GM12878 (cell line): ENCODE measurements at regions not wholly inside any gene's neighbourhood (a gene's known extent, or its start where the extent isn't known, plus 50 kb on each side); places are given as distances from the start of the nearest gene placed in this dataset.

Source experiments
- ATAC-seq: fragments of 200-7000 bp; cut with Tn5 transposase; 3 replicates; pipeline ENCODE4 v1.9.1; 2020; ENCODE audit warnings: mild to moderate bottlenecking, moderate library complexity
- BruUV-seq: library from RNA; stranded (reverse); fragments of 400-500 nt; replicated peaks from 2 replicates; lab custom pipeline; 2021; lab: Mats Ljungman, UMichigan
- CTCF ChIA-PET: fragments of 300-600 bp; sonication (Branson Sonifier 250); formaldehyde crosslinking; extraction: SDS; loops from one replicate; lab custom pipeline; 2021; ENCODE audit warnings: inconsistent platforms; lab: Yijun Ruan, JAX
- POLR2A ChIA-PET: fragments of 350-600 bp; formaldehyde crosslinking; extraction: SDS; loops from one replicate; lab custom pipeline; 2021; ENCODE audit warnings: inconsistent platforms; lab: Charles Lee
- RAD21 ChIA-PET: fragments of 300-600 bp; sonication (Branson Sonifier 250); formaldehyde crosslinking; loops from one replicate; lab custom pipeline; 2023; ENCODE audit warnings: antibody characterized with exemption; ENCODE audit not compliant: unreplicated experiment; lab: Charles Lee
- SMC1A ChIA-PET: fragments of 300-600 bp; sonication (Branson Sonifier 250); formaldehyde crosslinking; loops from one replicate; lab custom pipeline; 2023; ENCODE audit not compliant: unreplicated experiment, uncharacterized antibody; lab: Charles Lee
- DNase-seq: peaks from one replicate; pipeline ENCODE4 v3.0.0-alpha.2; 2011; ENCODE audit warnings: low read depth, low spot score
- FAIRE-seq: peaks from 3 replicates; lab custom pipeline; 2011; peaks lifted over from hg19 to GRCh38; lab: Jason Lieb, UNC
- H2AFZ ChIP-seq: 2 replicates; pipeline ENCODE4 v1.6.0; 2011; ENCODE audit warnings: low read depth, low read length, control low read depth; ENCODE audit not compliant: control insufficient read depth
- H3K27ac ChIP-seq: 2 replicates; pipeline ENCODE4 v1.5.1; 2011; ENCODE audit warnings: control low read depth; ENCODE audit not compliant: control insufficient read depth, insufficient read depth
- H3K27me3 ChIP-seq, 2 experiments: replicated peaks in 1 of 2; 2 replicates each; pipeline versions ENCODE4 v1.6.0 to v1.6.1; 2011; ENCODE audit warnings: low read length in 1 of 2; ENCODE audit not compliant: control insufficient read depth in 2 of 2, insufficient read depth in 2 of 2
- H3K36me3 ChIP-seq, 2 experiments: 2 replicates each; pipeline ENCODE4 v1.5.1; 2011; ENCODE audit warnings: low read length in 1 of 2; ENCODE audit not compliant: control insufficient read depth in 2 of 2, insufficient read depth in 2 of 2
- H3K4me1 ChIP-seq: 2 replicates; pipeline ENCODE4 v1.6.1; 2011; ENCODE audit warnings: mild to moderate bottlenecking, low read length, moderate library complexity, mixed read lengths; ENCODE audit not compliant: control insufficient read depth, insufficient read depth
- H3K4me2 ChIP-seq: 2 replicates; pipeline ENCODE4 v1.6.0; 2011; ENCODE audit warnings: control low read depth; ENCODE audit not compliant: control insufficient read depth, insufficient read depth
- H3K4me3 ChIP-seq: fragments of 200-600 bp; sonication (generic); 2 replicates; pipeline ENCODE4 v1.5.1; 2016
- H3K79me2 ChIP-seq: 2 replicates; pipeline ENCODE4 v1.6.0; 2011; ENCODE audit warnings: low read length; ENCODE audit not compliant: control insufficient read depth, insufficient read depth
- H3K9ac ChIP-seq: 2 replicates; pipeline ENCODE4 v1.8.0; 2011; ENCODE audit warnings: low read length, control low read depth, mixed read lengths; ENCODE audit not compliant: control insufficient read depth, insufficient read depth
- H3K9me3 ChIP-seq: replicated peaks from 3 replicates; pipeline ENCODE4 v1.5.1; 2011; ENCODE audit warnings: mild to moderate bottlenecking, low read length; ENCODE audit not compliant: control insufficient read depth, insufficient read depth
- H4K20me1 ChIP-seq: 2 replicates; pipeline ENCODE4 v1.6.0; 2011; ENCODE audit not compliant: control insufficient read depth, insufficient read depth
- NBN ChIP-seq: fragments of 450-650 bp; IDR thresholded peaks from 2 replicates; pipeline ENCODE4 v1.6.1; 2016
- RBBP5 ChIP-seq: fragments of 200-600 bp; sonication (generic); conservative IDR thresholded peaks from 2 replicates; pipeline ENCODE4 v1.6.1; 2016
- RFX5 ChIP-seq: IDR thresholded peaks from 2 replicates; pipeline ENCODE4 v1.6.1; 2011; ENCODE audit warnings: low read depth, low read length, improper control_type of control experiment
- TCF7 ChIP-seq: IDR thresholded peaks from 2 replicates; pipeline ENCODE4 v1.6.1; 2014; ENCODE audit warnings: antibody characterized with exemption, borderline replicate concordance
- WGBS: methylation state at CpG from one replicate; pipeline ENCODE4 v1.1.6; 2016; ENCODE audit warnings: low lambda C conversion rate; ENCODE audit not compliant: insufficient replicate concordance, insufficient coverage; ENCODE audit errors: missing lambda C conversion rate; 5-methylcytosine and 5-hydroxymethylcytosine counted together
- in situ Hi-C: fragments of 300-500 bp; cut with MboI; formaldehyde crosslinking; loops from 9 replicates; pipeline ENCODE4 v1.14.3; 2018; ENCODE audit warnings: mixed read lengths
- intact Hi-C: fragments of 100-400 bp; cut with micrococcal nuclease; formaldehyde crosslinking; loops from one replicate; pipeline ENCODE4 v1.14.2; 2022; ENCODE audit not compliant: unreplicated experiment
- TF ChIP-seq, protein P1 (sequence below): IDR thresholded peaks from 2 replicates; pipeline ENCODE4 v1.6.1; 2012; ENCODE audit warnings: low read depth, low read length, improper control_type of control experiment
- TF ChIP-seq, protein P2 (sequence below): fragments of 450-650 bp; IDR thresholded peaks from 2 replicates; pipeline ENCODE4 v1.6.1; 2017; ENCODE audit warnings: mild to moderate bottlenecking, moderate library complexity

GRCh38 chr10:4046712-4047354, 261.8 kb upstream of the KLF6 start:
- SMC1A ChIA-PET = interaction anchor here (0.7 to 2.0 kb wide), 6 partner anchors 11 to 236 kb away, joined by 3 to 11 read pairs (median 4); no protein-coding TSS in a partner anchor

More at GRCh38 chr10:4046712-4047354, 261.8 kb upstream of the KLF6 start:
- intact Hi-C loops = no loop called here
- Histone ChIP-seq H3K9ac (no peak overlapping the region), H3K9me3 (peaks cover under 1% of the 10 kb centered on the region; the same call in 1 of the 3 replicates), H3K27me3 (no peaks in the 10 kb centered on the region), H3K4me1 (peaks cover 3% of the 10 kb centered on the region; the same call in 1 of the 2 replicates), H4K20me1 (no peaks in the 10 kb centered on the region), H3K36me3 (no peaks in the 10 kb centered on the region), H3K79me2 (no peaks in the 10 kb centered on the region), H2AFZ (no peak overlapping the region), H3K4me2 (no peak overlapping the region), H3K4me3 (no peak overlapping the region), H3K27ac (no peak overlapping the region)
- in situ Hi-C loops = no loop called here
- BruUV-seq = no TSS peak
- RAD21 ChIA-PET = interaction anchor here (2.0 kb wide), 1 partner anchor 15 kb away, joined by 6 read pairs; no protein-coding TSS in a partner anchor
- POLR2A ChIA-PET = interaction anchor here (1.6 kb wide), 1 partner anchor 10 kb away, joined by 4 read pairs; no protein-coding TSS in a partner anchor
- ATAC-seq = no peak
- TF ChIP-seq NBN (no peak), RFX5 (no peak), TCF7 (no peak), RBBP5 (no peak)
- TF ChIP-seq, protein P1, sequence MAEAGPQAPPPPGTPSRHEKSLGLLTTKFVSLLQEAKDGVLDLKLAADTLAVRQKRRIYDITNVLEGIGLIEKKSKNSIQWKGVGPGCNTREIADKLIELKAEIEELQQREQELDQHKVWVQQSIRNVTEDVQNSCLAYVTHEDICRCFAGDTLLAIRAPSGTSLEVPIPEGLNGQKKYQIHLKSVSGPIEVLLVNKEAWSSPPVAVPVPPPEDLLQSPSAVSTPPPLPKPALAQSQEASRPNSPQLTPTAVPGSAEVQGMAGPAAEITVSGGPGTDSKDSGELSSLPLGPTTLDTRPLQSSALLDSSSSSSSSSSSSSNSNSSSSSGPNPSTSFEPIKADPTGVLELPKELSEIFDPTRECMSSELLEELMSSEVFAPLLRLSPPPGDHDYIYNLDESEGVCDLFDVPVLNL = no peak
- TF ChIP-seq, protein P2, sequence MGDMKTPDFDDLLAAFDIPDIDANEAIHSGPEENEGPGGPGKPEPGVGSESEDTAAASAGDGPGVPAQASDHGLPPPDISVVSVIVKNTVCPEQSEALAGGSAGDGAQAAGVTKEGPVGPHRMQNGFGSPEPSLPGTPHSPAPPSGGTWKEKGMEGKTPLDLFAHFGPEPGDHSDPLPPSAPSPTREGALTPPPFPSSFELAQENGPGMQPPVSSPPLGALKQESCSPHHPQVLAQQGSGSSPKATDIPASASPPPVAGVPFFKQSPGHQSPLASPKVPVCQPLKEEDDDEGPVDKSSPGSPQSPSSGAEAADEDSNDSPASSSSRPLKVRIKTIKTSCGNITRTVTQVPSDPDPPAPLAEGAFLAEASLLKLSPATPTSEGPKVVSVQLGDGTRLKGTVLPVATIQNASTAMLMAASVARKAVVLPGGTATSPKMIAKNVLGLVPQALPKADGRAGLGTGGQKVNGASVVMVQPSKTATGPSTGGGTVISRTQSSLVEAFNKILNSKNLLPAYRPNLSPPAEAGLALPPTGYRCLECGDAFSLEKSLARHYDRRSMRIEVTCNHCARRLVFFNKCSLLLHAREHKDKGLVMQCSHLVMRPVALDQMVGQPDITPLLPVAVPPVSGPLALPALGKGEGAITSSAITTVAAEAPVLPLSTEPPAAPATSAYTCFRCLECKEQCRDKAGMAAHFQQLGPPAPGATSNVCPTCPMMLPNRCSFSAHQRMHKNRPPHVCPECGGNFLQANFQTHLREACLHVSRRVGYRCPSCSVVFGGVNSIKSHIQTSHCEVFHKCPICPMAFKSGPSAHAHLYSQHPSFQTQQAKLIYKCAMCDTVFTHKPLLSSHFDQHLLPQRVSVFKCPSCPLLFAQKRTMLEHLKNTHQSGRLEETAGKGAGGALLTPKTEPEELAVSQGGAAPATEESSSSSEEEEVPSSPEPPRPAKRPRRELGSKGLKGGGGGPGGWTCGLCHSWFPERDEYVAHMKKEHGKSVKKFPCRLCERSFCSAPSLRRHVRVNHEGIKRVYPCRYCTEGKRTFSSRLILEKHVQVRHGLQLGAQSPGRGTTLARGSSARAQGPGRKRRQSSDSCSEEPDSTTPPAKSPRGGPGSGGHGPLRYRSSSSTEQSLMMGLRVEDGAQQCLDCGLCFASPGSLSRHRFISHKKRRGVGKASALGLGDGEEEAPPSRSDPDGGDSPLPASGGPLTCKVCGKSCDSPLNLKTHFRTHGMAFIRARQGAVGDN = no peak
- no peak for DNase-seq
- no peak for FAIRE-seq
- CTCF ChIA-PET = interaction anchor here (0.8 kb wide), 1 partner anchor 265 kb away, joined by 3 read pairs; no protein-coding TSS in a partner anchor
- 91% methylated on average over 7 of the region's 7 CpGs for WGBS
